NCI-H187 (cell line): ENCODE measurements at regions not wholly inside any gene's neighbourhood (a gene's known extent, or its start where the extent isn't known, plus 50 kb on each side); places are given as distances from the start of the nearest gene placed in this dataset.
"Not testable (repeated sequence)": the region's sequence is repeated elsewhere in the genome, so short reads cannot be mapped to it uniquely, and the experiment has no call there.

Source experiments
- DNase-seq, 2 experiments: peaks; one replicate each; lab custom pipeline; 2025; lab: John Stamatoyannopoulos, UW

DNA sequence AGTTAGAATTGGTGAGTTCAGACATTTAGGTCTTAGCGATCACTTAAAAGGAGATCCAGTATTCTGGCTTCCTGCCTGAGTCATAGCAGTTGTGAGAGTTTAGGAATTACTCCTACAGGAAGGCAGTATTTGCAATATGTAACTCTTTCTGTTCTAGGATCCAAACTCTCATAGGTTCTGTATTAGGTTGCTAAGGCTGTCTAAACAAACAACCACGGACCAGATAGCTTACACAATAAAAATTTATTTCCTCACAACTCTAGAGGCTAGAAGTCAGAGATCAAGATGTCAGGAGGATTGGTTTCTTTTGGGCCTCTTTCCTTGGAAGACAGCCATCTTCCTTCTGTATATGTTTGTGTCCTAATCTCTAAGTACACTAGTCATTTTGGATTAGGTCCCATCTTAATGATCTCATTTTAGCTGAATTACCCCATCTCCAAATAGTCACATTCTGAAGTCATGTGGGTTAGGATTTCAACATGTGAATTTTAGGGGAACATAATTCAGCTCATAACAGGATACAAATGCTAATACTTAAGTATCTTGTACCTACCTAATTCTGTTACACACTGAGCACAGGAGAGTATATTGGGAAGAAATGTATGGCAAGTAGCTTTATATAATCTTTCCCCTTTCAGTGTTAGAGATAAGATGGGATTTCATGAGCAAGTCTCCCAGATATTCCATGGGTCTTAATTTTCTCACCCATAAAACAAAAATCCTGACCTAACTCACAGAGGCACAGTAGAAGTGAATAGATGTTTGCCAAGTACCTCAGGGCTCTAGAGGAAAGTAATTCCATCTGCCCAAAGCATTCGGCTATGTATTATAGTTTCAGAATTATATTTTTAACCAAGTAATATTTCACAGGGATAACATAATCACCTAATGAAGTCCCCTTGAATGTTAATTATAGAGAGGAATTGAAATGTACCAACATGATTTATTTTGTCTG is 144.4 kb downstream of the PTBP2 start:
- no peak for DNase-seq

DNA sequence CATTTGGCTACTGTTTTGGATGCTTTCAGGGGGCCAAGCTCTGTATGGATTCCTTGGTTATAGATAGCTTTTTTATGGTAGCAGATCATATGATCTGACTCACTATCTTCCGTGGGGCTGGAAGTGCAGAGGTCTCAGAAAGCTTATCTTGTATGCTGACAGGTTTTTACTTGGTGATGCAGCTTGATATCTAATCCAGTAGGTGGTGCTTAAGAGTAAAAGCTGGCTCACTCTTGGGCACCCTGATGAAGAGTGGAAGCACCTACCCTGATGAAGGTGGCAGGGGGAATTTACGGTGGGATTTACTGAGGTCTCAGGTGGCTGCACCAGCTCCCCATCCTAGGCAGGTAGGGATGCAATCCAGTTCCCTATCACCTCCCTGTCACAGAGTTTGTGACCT is 151.2 kb downstream of the PTBP2 start:
- no peak for DNase-seq

DNA sequence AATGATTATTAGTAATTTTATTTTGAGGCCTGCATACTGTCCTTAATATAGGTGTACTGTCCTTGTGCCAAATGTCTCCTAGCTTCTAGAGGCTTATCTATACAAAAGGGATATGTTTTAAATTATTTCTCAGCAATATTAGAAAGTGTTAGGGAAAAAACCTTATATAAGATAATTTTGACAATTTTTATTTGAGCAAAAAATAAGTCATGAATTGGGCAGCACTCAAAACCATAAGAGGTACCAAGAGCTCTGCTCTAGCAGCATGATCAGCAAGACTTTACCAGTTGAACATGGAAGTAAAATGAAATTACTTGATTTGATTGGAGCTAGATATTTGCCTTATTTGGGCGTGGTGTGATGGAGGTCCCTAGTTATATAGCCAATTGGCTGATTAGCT is 157.1 kb downstream of the PTBP2 start:
- no peak for DNase-seq

DNA sequence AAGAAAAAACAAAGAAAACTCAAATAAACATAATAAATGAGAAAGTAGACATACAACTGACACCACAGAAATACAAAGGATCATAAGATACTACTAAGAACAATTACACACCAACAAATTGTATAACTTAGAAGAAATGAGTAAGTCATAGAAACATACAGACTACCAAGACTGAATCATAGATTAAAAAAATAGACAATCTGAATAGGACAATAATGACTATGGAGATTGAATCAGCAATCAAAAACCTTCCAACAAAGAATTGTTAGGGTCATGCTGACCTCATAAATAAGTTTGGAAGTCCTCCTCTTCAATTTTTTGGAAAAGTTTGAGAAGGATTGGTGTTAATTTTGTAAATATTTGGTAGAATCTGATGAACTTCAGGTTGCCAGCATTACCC is 159.0 kb downstream of the PTBP2 start:
- DNase-seq = no peak

DNA sequence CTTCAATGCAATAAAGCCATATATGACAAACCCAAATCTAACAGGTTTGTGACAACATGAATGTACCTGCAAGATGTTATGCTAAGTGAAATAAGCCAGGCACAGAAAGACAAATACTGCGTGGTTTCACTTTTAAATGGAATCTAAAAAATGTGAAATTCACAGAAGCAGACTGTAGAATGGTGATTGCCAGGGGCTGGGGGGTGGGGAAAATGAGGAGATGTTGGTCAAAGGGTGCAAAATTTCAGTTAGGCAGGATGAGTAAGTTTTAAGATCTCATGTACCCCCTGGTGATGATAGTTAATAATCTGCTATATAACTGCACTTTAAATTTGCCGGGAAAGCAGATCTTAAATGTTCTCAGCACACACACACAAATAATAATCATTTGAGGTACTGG is 160.5 kb downstream of the PTBP2 start:
- no peak for DNase-seq

DNA sequence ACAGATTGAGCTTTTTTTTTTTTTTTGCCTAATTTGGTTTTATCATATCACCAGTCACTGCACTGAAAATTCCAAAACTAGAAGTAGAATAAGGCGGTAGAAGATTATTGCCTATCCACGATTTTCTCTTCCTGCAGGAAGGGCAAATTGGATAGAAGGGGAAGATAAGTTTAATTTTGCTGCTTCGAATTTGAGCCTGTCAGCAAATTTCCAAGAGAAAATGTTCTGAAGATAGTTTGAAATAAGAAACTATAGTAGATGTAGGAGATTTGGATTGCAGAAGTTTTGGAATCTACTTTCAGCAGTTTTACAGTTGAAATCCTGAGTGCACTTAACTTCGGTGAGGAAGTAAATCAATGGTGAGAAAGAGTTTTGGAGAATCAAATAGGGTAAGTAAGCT is 164.9 kb downstream of the PTBP2 start:
- no peak for DNase-seq

DNA sequence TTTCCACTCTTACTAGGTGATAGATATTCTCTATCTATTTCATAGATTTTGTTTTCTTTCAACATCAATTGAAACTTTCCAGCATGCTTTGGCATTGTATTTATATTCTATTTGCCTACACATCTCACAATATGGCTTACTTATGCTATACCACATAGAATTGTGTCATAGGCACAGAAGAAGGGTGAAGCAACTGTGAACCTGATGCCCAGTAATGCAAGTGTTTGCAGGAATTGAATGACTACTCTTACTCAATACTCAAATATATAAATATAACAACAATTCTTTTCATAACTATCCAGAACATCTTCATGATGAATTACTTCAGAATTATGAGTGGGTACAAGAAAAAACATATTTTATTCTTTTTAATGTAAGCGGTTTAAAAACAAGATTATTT is 165.9 kb downstream of the PTBP2 start:
- no peak for DNase-seq

DNA sequence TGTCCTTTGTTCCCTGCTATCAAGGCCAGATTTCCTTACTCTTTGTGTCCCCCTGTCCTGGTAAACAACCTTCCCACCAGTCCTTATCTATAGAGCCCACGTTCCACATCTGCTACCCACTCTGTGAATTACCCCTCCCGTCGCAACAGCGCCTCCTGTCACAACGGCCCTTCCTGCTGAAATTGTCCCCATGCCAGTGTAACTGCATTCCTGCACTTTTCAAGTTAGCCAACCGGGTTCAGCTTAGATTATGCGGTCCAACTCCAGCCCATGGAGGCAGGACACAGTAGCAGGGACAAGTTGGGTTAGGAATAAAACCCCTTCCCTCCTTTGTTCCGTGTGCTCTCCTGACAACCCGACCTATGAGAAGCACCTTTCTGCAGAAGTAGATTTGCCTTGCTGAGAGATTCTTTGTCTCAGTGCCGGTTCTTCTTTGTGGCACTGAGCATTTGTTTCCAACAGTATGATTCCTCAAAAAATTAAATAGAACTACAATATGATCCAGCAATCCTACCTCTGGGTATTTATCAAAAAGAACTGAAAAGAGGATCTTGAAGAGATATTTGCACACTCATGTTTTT is 180.3 kb downstream of the PTBP2 start:
- DNase-seq = no peak

DNA sequence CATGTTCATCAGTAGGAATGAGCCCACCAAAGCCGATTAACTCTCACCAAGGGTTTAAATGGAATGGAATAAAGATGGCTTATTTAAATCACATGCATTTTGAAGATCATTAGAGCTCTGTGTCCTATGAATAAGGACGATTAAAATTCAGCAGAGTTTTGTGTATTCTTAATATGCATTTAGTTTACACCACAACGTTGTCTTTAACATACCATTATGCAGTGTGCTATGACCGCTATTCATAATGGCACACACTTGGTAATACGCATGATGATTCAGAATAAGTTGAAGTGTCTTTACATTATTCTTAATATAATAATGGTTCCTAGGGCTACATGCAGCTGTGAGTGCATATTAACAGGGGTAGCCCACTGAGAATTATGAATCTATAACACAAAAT is 190.7 kb downstream of the PTBP2 start:
- DNase-seq = no peak

DNA sequence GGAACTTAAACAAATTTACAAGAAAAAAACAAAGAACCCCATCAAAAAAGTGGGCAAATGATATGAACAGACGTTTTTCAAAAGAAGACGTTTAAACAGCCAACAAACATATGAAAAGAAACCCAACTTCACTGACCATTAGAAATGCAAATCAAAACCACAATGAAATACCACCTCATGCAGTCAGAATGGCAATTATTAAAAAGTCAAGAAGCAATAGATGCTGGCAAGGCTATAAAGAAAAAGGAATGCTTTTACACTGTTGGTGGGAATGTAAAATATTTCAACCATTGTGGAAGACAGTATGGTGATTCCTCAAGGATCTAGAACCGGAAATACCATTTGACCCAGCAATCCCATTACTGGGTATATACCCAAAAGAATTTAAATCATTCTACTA is 194.1 kb downstream of the PTBP2 start:
- DNase-seq = not testable (repeated sequence)

DNA sequence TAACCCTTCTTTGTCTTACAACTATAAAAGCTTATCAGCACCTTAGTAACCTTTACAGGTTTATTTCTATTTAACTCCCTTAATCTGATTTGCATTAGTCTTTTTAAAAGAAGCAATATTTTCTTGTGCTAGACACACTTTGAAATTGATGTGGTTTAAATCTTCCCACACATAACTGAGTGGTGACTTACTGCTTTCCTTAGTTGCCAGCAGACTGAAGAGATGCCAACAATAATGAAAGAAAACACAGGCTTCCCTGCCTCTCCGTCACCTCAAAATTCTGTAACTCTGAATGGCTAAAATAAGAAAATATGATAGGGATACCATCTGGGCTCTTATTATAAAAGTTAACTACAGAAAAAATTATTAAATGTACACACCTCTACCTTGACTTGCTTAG is 196.8 kb downstream of the PTBP2 start:
- DNase-seq = no peak

DNA sequence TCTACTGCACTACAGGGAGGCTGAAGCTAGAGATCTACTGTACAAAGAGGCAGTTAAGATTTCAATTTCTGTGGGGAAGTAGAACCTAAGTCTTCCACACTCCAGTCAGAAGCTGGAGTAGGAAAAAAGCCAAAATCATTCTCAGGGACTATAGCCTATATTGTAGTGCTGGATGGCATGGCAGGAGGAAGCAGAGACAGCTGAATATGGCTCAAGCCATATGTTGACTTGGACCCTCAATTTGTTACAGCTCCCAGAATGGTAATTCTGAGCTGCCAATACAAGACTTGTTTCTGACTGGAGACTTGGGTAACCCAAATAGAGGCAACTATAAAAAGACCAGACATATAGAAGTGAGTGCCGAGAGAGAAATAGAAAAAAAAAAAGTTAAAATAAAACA is 200.6 kb downstream of the PTBP2 start:
- DNase-seq = no peak

DNA sequence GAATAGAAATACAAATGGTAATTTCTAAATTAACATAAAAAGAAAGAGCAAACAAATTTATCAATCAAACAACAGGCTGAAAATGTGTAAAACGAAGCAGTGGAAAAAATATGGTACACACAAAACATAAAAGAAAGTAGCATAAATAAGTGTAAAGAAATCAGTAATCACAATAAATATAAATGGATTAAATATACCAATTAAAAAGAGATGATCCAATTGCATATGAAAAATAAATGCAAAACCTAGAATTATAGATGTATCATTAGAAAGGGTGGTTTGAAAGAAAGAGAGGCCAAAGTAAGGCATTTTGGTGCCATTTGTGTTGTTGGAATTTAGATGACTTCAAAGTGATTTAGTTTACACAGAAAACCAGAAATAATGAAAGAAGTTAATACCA is 202.2 kb downstream of the PTBP2 start:
- no peak for DNase-seq

DNA sequence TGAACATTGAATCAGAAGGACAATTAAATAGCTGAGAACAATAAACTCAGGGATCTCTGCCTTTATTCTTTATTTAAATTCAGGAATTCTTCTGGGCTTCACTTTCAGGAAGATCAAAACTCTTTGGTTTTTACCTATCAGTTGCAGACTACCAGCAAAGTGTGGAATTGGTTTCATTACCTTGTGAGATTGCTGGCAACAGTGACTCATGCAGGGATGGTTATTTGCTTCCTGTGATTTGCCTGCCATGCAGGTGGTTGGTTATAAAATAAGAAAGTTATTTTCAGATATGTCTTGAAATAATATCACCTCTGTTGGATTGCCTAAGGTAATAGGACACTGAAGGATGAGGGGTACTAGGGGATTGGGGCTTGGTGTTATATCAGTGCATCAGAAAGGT is 204.6 kb downstream of the PTBP2 start:
- DNase-seq = no peak

DNA sequence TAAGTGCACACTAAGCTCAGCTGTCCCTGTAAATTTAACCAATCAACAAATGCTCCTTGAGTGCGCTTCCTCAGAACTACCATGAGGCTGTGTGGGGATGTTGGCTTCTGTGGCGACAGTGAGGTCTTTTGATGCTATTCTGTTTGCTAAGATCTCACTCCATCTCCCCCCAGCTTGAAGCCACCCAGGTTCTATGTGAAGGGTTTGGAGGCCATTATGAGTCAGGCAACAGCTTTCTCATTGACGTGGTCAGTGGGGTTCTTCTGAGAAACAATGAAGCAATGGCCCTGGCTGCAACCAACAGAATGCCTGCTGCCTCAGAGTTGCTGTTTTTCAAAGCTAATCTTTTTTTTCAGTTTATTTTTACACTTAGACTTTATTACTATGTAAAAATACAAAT is 205.5 kb downstream of the PTBP2 start:
- no peak for DNase-seq

DNA sequence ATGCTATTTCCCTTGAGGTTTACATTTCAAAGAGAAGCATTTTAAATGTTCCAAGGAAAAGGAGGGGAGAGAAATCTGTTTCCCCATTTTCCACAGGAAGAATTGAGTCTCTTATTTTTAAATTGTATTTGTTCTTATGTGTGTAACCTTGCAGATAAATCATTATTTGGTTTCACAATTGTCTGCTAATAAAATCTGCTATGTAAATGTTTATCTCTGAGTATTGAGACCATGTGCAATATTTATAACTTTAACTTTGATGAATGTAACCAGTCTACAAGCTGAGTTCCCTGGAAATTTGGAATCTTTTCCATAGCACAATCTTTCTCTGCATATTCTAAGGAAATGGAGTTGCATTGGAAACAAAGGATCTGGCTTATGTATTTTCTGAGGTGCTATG is 209.6 kb downstream of the PTBP2 start:
- DNase-seq = no peak

DNA sequence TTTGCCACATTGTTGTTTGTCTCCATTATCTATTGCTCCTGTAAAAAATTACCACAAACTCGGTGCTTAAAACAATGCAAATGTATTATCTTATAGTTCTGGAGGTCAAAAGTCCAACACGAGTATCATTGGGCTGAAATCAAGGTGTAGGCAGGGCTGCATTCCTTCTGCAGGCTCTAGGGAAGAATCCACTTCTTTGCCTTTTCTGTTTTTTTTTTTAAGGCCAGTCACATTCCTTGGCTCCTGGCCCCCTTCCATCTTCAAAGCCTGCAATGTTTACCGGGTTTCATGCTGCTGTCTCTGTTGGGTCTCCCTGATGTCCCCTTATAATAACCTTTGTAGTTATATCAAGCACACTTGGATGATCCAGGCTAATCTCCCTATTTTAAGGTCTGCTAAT is 212.7 kb downstream of the PTBP2 start:
- no peak for DNase-seq

DNA sequence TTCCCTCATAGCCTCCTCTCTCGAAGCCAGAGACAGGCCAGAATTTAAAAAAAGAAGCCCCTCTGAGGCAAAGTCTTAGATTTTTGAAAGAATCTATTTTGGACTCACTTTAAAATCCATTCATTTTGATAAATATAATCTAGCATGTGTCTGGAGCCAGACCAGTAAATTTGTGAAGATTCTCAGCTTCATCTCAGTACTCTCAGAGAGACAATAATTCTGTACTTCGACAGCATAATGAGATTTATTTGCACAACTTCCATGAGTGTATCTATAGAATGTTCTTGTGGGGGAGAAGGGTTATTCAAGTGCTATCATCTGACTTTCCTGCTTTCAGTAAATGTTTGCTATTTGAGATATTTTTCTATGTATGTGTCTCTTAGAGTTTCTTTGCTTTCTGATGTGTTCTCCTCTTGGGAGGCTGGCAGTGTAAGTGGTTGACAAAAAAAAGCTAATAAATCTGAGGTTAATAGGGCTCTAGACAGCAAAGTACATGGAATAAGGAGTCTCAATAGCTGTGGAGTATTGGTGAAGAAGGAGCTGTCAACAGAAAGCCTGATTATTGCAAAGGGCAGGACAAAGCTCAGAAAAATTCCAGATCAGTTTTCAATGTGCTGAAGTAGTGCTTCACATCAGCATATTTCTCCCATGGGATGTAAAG is 223.0 kb downstream of the PTBP2 start:
- peak; percentile 41 to 58 for DNase-seq

DNA sequence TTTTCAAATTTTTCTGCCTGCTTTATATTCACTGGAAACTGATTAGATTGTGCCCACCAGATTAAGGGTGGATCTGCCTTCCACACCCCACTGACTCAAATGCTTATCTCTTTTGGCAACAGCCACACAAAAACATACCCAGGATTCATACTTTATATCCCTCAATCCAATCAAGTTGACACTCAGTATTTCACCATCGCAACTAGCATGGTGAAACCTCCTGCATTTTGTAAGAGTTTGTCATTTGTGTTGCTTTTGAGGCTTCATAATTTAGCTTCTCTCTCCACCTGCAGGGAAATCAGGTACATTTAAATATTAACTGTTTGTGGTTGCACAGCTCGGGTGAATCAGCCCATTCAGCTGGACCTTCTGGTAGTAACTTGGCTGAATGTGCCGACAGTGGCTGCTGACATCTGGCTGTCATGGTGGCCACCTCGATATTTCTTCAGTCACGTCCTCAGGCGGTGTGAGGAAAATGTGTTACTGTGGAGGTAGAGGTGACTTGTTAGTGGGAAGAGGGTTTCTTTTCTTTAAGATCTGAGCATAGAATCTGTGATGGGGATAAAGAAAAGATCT is 224.0 kb downstream of the PTBP2 start:
- DNase-seq = no peak

DNA sequence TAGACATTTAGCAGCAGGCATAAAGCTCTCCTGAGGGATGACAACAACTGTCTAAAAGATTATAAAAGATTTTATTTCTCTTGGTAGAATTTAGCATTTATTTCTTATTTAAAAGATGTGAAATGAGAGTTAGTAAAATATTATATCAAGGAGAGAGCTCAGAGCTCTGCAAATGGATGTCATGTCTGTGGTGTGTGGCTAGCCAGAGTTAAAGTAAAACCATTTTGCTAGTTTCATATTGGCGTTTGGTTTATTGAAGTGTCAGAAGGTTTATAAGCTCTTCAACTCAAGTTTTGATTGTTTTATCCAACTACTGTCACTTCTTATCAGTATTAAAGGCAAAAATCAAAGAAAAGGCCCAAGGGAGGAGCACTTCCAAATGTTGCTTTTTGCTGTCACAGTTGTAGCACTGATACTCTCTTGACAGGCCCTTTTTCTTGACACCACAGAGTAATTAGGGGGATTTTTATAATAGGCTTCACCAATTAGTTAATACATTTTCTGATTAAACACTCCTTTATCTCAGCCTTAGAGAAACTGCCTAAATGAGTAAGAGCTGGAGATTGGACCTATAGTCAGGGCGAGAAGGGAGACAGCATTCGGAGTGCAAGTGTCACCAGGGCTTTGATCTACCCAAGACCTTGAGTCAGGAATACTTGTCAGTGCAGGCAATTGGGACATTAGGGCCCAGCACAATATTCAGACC is 233.9 kb downstream of the PTBP2 start:
- no peak for DNase-seq

DNA sequence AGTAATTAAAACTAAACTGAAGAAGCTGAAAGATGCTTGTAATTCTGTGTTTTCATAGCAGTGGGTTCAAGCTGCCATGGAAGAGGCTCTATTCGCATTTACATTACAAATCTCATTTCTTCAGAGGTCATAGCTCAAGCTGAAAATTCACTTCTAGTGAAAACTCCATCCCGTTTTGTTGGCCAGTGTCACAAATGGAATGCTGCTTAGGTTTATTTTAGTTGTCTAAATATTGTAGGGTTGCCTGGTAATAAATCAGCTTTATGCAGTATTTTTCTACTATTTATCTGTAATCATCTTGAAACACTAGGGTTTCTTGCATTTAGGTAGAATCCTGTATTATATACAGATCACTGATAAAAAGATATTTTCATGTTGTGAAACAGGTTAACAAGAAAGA is 240.6 kb downstream of the PTBP2 start:
- DNase-seq = no peak

DNA sequence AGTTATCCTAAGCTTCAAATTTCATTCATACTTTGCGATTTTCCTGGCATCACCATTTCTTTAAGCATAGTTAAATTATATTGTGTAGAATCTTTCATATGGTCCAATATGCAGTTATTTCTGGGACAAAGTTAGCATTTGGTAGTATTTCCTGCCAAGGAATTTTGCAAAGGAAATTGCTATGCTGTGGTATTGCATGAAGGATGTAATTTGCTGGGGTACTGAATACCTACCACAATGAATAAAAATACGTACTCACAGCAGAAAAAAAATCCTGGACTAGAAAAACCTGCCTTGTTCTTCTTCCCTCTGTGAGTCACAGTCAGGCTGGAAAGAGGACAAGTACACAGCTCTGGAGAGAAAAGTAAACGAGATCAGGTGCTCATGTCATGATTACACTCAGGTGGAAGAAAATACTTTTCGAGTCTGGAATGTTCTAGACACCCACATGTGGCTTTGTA is 241.2 kb downstream of the PTBP2 start:
- DNase-seq = no peak
